GM19099 (cell line): ENCODE measurements at regions not wholly inside any gene's neighbourhood (a gene's known extent, or its start where the extent isn't known, plus 50 kb on each side); places are given as distances from the start of the nearest gene placed in this dataset.

Experiments used
- POLR2A ChIP-seq: IDR thresholded peaks from 3 replicates; pipeline ENCODE4 v1.6.1; 2011; ENCODE audit warnings: low read depth; ENCODE audit not compliant: insufficient read length; ENCODE audit errors: extremely low read depth

- TF ChIP-seq POLR2A = no peak
Observed at GRCh38 chr12:131390412-131391334, 320.2 kb upstream of the SFSWAP start.

- TF ChIP-seq POLR2A = no peak
Observed at GRCh38 chr12:131391399-131391798, 319.5 kb upstream of the SFSWAP start.

- no peak for TF ChIP-seq POLR2A
Observed at GRCh38 chr12:131395971-131396573, 314.8 kb upstream of the SFSWAP start.

- TF ChIP-seq POLR2A = no peak
Observed at GRCh38 chr12:131397493-131398181, 313.3 kb upstream of the SFSWAP start.

GRCh38 chr12:131399000-131399399 lies 311.9 kb upstream of the SFSWAP start:
- no peak for TF ChIP-seq POLR2A

- TF ChIP-seq POLR2A = no peak
Observed at GRCh38 chr12:131402781-131403396, 308.0 kb upstream of the SFSWAP start.

- no peak for TF ChIP-seq POLR2A
Observed at GRCh38 chr12:131403676-131404075, 307.2 kb upstream of the SFSWAP start.

- no peak for TF ChIP-seq POLR2A
Observed at GRCh38 chr12:131404705-131405104, 306.2 kb upstream of the SFSWAP start.

GRCh38 chr12:131407221-131408035 lies 303.5 kb upstream of the SFSWAP start:
- no peak for TF ChIP-seq POLR2A

- no peak for TF ChIP-seq POLR2A
Observed at GRCh38 chr12:131408036-131408365, 302.9 kb upstream of the SFSWAP start.

GRCh38 chr12:131408484-131408883 lies 302.4 kb upstream of the SFSWAP start:
- TF ChIP-seq POLR2A = no peak

- TF ChIP-seq POLR2A = no peak
Observed at GRCh38 chr12:131409211-131409610, 301.7 kb upstream of the SFSWAP start.

GRCh38 chr12:131413006-131413405 lies 297.9 kb upstream of the SFSWAP start:
- no peak for TF ChIP-seq POLR2A

GRCh38 chr12:131413471-131413870 lies 297.4 kb upstream of the SFSWAP start:
- TF ChIP-seq POLR2A = no peak

- TF ChIP-seq POLR2A = no peak
Observed at GRCh38 chr12:131415781-131416180, 295.1 kb upstream of the SFSWAP start.

GRCh38 chr12:131418121-131418520 lies 292.8 kb upstream of the SFSWAP start:
- no peak for TF ChIP-seq POLR2A
